Aorta (tissue), 5 donors: ENCODE measurements at regions not wholly inside any gene's neighbourhood (a gene's known extent, or its start where the extent isn't known, plus 50 kb on each side); places are given as distances from the start of the nearest gene placed in this dataset.

ENCODE experiments used
- ATAC-seq: fragments of 200-7000 bp; cut with Tn5 transposase; one replicate; pipeline ENCODE4 v1.9.1; 2022; ENCODE audit warnings: moderate library complexity; ENCODE audit not compliant: low FRiP score
- DNase-seq, 2 donors: peaks; one replicate each; pipeline ENCODE4 v3.0.0-alpha.2; 2020
- H3K27ac ChIP-seq, 2 donors: one replicate each; pipeline ENCODE4 v1.5.1; 2013; ENCODE audit warnings: low read length in 2 of 2, mild to moderate bottlenecking in 2 of 2, moderate library complexity in 2 of 2, control low read depth in 1 of 2, inconsistent platforms in 1 of 2, low read depth in 1 of 2
- H3K27me3 ChIP-seq, 2 donors: one replicate each; pipeline ENCODE4 v1.6.1; 2013; ENCODE audit warnings: control low read depth in 1 of 2, low read length in 1 of 2, mild to moderate bottlenecking in 1 of 2, moderate library complexity in 1 of 2; ENCODE audit not compliant: insufficient read depth in 2 of 2, control insufficient read depth in 1 of 2
- H3K36me3 ChIP-seq, 2 donors: one replicate each; pipeline ENCODE4 v1.6.1; 2013; ENCODE audit warnings: control low read depth in 1 of 2, low read length in 1 of 2, mild to moderate bottlenecking in 1 of 2; ENCODE audit not compliant: insufficient read depth in 2 of 2, control insufficient read depth in 1 of 2
- H3K4me1 ChIP-seq, 2 donors: one replicate each; pipeline ENCODE4 v1.6.1; 2013; ENCODE audit warnings: low read length in 2 of 2, control low read depth in 1 of 2, mild to moderate bottlenecking in 1 of 2, moderate library complexity in 1 of 2; ENCODE audit not compliant: insufficient read depth in 2 of 2, control insufficient read depth in 1 of 2
- H3K4me3 ChIP-seq, 2 donors: one replicate each; pipeline ENCODE4 v1.5.1; 2013; ENCODE audit warnings: low read length in 2 of 2, control low read depth in 1 of 2, mild to moderate bottlenecking in 1 of 2
- H3K9me3 ChIP-seq: one replicate; pipeline ENCODE4 v1.6.1; 2013; ENCODE audit warnings: mild to moderate bottlenecking, low read length; ENCODE audit not compliant: control insufficient read depth
- WGBS, 2 donors: extraction: QIAGEN DNeasy Blood & Tissue Kit; methylation state at CpG; one replicate each; pipeline ENCODE4 v1.1.7; 2013; 5-methylcytosine and 5-hydroxymethylcytosine counted together
- intact Hi-C, 2 donors: fragments of 100-400 bp; cut with DNase I; formaldehyde crosslinking; loops; one replicate each; pipeline versions ENCODE4 v1.14.2 to v1.15.0; 2022
- donor health status: healthy with polysubstance abuse.
- donor health status: Bipolar disorder and iron deficiency.
- donor health status: DM: no; HTN: no; CAD: no.
- donor health status: DM: no; HTN: no; CAD: no.
- donor health status: DM: yes; HTN: yes; CAD: no.

DNA sequence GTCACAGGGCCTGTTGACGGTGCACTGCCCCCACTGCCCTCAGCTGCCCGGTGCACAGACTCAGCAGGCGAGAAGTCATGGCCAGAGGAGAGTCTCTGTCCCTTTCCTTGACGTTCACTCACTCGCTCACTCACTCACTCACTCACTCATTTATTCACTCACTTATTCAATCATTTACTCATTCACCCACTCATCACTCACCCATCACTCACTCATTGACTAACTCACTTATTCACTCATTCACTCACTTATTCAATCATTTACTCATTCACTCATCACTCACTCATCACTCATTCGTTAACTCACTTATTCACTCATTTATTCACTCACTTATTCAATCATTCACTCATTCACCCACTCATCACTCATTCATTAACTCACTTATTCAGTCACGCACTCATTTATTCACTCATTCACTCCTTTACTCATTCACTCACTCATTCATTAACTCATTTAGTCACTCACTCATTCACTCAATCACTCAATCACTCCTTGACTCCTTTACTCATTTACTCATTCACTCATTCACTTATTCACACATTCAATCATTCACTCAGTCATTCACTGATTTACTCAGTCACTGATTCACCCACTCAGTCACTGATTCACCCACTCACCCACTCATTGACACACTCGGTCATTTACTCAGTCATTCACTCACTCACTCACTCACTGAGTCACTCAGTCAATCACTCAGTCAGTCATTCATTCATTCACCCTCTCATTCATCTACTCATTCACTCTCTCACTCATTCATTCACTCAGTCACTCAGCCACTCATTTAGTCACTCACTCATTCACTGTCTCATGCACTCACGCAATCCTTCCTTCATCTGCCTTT lies 1193.5 kb downstream of the BRD1 start:
- DNase-seq (no peak), ATAC-seq (no peak)
- intact Hi-C loops: no loop called here
- Histone ChIP-seq H3K36me3 (no peaks in the 10 kb centered on the region), H3K4me1 (no peaks in the 10 kb centered on the region), H3K27ac (no peak overlapping the region), H3K4me3 (no peak overlapping the region), H3K27me3 (no peaks in the 10 kb centered on the region), H3K9me3 (no peaks in the 10 kb centered on the region)
- WGBS, 2 donors: 83 to 89% methylated on average over 8 to 9 of the region's 9 CpGs

DNA sequence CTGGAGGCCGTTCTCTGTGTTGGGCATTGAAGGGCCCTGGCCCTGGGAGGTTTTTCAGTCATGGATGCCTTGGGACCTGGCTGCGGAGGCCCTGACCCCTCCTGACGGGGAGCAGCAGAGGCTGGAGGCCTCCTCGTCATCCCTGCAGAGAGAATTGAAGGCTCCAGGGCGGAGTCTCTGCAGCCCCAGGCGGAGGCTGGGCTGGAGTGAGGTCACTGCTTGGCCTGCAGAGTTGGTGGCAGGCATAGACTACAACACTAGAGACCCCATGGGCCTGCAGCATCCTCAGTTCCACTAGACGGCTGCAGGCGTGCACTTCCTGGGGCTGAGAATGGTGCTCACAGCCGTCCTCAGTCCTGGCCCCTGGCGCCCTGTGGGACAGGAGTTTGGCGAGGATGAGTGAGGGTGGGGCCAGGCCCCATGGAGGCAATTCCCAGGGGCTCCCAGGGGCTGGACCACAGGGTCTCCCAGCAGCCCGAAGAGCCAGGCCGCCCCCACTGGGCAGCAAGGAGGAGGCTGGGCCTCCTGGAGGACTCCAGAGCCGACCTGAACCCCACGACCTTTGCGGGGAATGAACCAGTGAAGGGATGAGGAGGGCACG lies 1194.9 kb downstream of the BRD1 start:
- H3K4me1 ChIP-seq: no peaks in the 10 kb centered on the region
- ATAC-seq: no peak
- WGBS, 2 donors: 80 to 84% methylated on average over 17 of the region's 17 CpGs
- H3K27ac ChIP-seq: no peak overlapping the region
- DNase-seq: no peak
- H3K36me3 ChIP-seq: no peaks in the 10 kb centered on the region
- H3K9me3 ChIP-seq: no peaks in the 10 kb centered on the region
- H3K27me3 ChIP-seq: no peaks in the 10 kb centered on the region
- H3K4me3 ChIP-seq: no peak overlapping the region
- intact Hi-C loops: no loop called here

DNA sequence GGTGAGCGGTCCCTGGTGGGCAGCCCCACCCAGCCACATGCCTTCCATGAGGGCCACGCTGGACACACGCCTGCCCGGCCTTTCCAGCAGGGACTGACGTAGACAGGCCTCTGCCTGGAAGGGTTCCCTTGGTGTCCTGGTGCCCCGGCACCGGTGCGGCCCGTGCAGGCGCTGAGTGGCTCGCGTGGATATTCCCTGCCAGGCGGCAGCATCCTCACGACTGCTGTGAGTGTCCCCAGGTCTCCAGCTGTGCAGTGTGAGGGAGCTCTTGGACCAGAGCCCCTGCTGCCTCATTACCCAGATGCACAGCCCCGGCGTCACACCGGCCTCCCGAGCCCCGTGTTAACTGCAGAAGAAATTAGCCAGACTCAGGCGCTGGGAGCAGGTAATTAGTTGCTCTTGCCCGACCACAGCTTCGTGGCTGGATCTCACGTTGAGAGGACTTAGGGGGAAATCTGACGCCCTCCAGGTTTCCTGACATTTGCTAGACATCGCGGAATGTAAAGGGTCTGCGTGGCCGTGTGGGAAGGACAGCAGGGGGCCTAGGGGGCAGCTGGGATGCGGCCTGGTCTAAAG lies 1196.3 kb downstream of the BRD1 start:
- no peaks in the 10 kb centered on the region for H3K36me3 ChIP-seq

DNA sequence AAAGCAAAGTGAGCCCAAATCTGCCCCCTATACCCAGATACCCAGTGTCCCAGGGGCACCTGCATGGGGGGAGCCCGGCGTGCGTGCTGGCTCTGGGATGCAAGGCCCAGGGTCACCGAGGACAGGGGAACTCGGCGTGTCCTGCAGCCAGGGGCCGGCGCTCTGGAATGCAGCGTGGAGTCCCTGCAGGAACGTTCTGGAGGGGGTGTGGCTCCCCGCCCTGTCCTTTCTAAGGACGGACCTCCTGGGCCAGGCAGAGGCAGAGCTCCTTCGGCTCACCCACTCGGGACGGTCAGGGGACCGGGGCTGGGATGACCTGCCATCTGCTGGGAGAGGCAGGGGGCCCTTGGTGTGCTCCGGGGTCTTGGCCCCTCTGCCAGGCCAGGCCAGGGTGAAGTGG lies 1196.8 kb downstream of the BRD1 start:
- H3K4me1 ChIP-seq: no peaks in the 10 kb centered on the region
- DNase-seq: no peak
- ATAC-seq: no peak
- no peaks in the 10 kb centered on the region for H3K9me3 ChIP-seq
- 92% methylated on average over 14 to 17 of the region's 17 CpGs for WGBS, 2 donors
- H3K36me3 ChIP-seq: no peaks in the 10 kb centered on the region
- no peaks in the 10 kb centered on the region for H3K27me3 ChIP-seq
- no peak overlapping the region for H3K4me3 ChIP-seq
- no peak overlapping the region for H3K27ac ChIP-seq
- intact Hi-C loops: no loop called here

More for the DNA sequence above, 1196.3 kb downstream of the BRD1 start:
- H3K27me3 ChIP-seq: no peaks in the 10 kb centered on the region
- H3K4me1 ChIP-seq: no peaks in the 10 kb centered on the region
- 84 to 86% methylated on average over 29 of the region's 29 CpGs for WGBS, 2 donors
- intact Hi-C loops: no loop called here
- no peaks in the 10 kb centered on the region for H3K9me3 ChIP-seq
- ATAC-seq (peak; percentile 25), DNase-seq (no peak)
- H3K4me3 ChIP-seq: no peak overlapping the region
- H3K27ac ChIP-seq: no peak overlapping the region

DNA sequence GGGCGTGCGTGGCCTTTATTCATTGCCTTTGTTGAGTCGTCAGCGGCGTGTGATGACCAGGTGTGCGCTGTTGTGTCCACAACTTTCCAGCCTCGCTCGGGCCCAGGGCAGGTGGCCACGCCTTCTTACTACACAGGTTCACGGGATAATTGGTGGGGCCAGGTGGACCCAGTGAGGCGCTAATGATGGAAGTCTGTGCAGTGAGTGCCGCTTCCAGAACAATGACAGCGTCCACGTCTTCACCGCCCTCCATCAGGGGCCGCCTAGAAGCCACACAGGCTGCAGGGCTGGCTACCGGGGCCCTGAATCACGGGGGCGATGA lies 1197.3 kb downstream of the BRD1 start:
- ATAC-seq (no peak), DNase-seq (no peak)
- no peaks in the 10 kb centered on the region for H3K27me3 ChIP-seq
- H3K27ac ChIP-seq: no peak overlapping the region
- no peaks in the 10 kb centered on the region for H3K36me3 ChIP-seq
- intact Hi-C loops: no loop called here
- no peaks in the 10 kb centered on the region for H3K9me3 ChIP-seq
- no peaks in the 10 kb centered on the region for H3K4me1 ChIP-seq
- WGBS, 2 donors: 91 to 94% methylated on average over 19 of the region's 19 CpGs
- no peak overlapping the region for H3K4me3 ChIP-seq

DNA sequence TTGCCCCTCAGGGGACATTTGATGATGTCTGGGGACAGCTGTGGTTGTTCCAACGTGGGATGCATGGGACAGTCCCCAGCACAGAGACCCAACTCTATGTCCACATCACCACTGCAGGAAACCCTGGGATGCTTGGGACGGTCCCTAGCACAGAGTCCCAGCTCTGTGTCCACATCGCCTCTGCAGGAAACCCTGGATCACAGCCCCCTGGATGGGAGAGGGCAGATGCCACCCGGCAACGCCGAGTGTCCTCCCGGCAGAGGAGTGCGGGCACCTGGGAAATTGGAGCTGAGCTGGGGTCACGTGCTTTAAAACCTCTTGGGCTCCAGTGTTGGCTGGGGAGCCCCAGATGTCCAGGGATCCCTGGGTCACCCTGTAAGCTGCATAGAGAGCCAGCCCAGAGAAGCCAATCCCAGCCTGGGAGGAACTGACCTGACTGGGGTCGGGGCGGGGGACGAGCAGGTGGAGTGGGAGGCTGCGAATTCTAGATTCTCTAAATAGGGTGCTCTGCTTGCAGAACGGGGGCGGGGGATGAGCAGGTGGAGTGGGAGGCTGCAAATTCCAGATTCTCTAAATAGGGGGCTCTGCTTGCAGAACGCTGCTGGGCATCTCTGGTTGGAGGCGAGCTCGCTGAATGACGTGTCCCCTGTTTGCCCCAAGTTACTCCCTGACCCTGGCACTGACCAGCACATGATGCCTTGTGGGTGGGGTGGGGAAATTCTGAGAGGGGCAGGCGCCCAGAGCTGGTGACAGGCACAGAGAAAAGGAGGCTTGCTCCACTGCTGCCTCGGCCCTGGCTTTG lies 1197.8 kb downstream of the BRD1 start:
- intact Hi-C loops: no loop called here
- ATAC-seq: no peak
- H3K27me3 ChIP-seq: no peaks in the 10 kb centered on the region

DNA sequence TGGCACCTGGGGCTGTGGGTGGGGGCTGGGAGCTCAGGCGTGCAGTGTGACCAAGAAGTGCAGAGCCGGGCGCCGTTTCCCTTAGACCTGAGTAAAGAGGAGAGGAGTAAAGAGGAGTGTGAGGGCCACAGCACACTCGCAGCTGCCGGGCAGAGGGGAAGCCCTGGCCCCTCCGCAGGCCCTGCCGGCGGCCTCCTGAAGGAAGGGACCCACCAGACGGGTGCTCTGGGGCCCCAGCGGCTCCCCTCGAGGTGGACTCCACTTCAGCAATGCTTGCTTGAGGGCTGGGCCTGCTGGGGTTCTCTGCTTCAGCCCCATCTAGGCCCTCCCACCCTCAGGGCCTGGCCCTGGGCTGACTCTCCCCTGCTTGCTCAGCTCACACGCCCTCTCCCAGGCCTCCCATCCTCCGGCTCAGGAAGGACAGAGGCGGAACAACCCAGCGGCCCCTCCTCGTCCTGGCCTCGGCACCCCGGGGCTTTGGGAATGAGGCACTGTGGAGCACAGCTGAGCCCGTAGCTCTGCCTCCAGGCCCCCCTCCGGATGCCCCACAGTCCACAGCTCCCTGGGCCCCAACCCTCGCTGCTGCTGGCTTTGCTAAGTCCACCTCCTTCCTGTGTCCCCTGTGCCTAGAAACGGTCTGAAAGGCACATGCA lies 1198.7 kb downstream of the BRD1 start:
- ATAC-seq (no peak), DNase-seq (no peak)
- H3K4me3 ChIP-seq: no peak overlapping the region
- no peaks in the 10 kb centered on the region for H3K27me3 ChIP-seq
- no peaks in the 10 kb centered on the region for H3K36me3 ChIP-seq
- H3K4me1 ChIP-seq: no peaks in the 10 kb centered on the region
- intact Hi-C loops: no loop called here
- no peaks in the 10 kb centered on the region for H3K9me3 ChIP-seq
- 80 to 86% methylated on average over 21 to 23 of the region's 23 CpGs for WGBS, 2 donors
- no peak overlapping the region for H3K27ac ChIP-seq

More for the DNA sequence above, 1197.8 kb downstream of the BRD1 start:
- Histone ChIP-seq H3K9me3 (no peaks in the 10 kb centered on the region), H3K27ac (no peak overlapping the region), H3K4me3 (no peak overlapping the region), H3K4me1 (no peaks in the 10 kb centered on the region), H3K36me3 (no peaks in the 10 kb centered on the region)
- WGBS, 2 donors: 92 to 94% methylated on average over 21 of the region's 21 CpGs
- no peak for DNase-seq

DNA sequence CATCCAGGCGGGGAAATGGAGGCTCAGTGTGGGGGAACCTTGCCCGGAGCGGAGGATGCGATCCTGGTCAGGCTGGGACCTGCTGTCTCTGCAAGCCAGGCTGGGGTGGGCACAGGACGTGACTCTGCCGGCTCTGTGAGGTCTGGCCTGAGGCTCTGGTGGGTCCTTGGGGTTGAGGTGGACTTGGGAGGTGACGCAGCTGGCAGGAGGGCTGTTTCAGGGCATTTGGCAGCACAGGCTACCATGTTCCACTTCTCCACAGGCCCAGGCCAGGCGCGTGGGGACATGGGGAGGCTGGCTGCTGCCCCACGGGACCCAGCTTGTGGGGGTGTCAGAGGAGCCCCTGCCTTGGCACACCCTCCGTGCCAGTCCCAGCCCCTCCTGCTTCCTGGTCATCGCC lies 1199.7 kb downstream of the BRD1 start:
- intact Hi-C loops: no loop called here
- no peaks in the 10 kb centered on the region for H3K27me3 ChIP-seq
- WGBS, 2 donors: 90 to 92% methylated on average over 12 of the region's 12 CpGs
- ATAC-seq (no peak), DNase-seq (no peak)
- no peaks in the 10 kb centered on the region for H3K4me1 ChIP-seq
- no peaks in the 10 kb centered on the region for H3K9me3 ChIP-seq
- no peak overlapping the region for H3K4me3 ChIP-seq
- no peaks in the 10 kb centered on the region for H3K36me3 ChIP-seq
- H3K27ac ChIP-seq: no peak overlapping the region
